GM19328 (cell line): ENCODE measurements at regions not wholly inside any gene's neighbourhood (a gene's known extent, or its start where the extent isn't known, plus 50 kb on each side); places are given as distances from the start of the nearest gene placed in this dataset.

ENCODE experiments used
- ATAC-seq: cut with Tn5 transposase; IDR thresholded peaks from one replicate; pipeline ENCODE4 v1.9.1; 2021; ENCODE audit warnings: mild to moderate bottlenecking, moderate library complexity; ENCODE audit not compliant: unreplicated experiment

DNA sequence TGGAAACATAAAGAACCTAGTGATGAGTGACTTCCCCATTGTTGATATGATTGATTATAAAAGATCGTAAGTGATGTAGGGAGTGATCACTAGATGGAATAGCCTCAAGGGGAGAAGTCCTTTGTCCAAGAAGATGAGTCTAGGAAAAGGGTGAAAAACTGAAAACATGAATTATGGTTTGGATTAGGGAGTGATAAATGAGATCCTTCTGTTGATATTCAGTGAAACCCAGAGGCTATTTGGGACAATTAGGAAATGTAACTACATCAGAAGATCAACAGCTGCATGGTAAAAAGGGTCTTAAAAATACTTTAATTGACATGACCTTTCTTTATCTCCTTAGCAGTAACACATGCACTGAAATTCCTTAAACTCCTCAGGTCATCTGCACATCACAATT is 124.0 kb upstream of the UNC5C start:
- no peak for ATAC-seq

DNA sequence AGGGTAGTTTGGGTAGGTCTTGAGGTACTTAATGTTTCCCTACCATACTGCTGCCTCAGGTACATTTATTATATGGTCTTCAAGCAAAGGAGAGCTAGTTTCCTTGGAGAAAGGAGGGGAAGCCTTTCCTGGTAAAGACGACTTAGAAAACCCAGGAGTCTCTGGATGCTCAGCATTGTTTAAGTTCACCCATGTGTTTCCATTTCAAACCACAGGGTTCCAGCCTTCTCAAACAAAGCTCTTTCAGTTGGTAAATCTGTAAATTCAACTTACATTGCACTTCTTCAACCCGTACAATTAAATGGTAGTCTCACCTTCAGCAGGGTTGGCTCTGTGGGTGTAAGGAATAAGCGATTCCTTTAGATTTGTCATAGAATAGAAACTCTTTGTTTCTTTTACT is 111.9 kb upstream of the UNC5C start:
- no peak for ATAC-seq

DNA sequence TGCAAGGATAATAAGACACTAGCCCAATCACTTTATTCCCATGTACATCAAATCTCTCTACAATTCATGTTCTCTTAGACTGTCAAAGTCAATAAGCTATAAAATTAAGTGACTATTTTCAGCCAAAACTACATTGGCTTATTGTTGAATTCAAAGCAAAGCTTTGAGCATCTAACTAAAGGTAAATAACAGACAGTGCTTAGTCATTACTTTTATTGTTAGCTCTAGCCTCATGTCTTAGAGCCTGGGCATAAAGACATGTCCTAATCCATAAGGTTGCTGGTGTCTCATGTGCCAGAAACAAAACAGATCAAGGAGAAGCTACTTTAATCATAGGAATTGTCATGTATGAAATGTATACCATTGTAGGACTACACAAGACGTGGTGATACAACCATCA is 103.1 kb upstream of the UNC5C start:
- ATAC-seq: no peak

DNA sequence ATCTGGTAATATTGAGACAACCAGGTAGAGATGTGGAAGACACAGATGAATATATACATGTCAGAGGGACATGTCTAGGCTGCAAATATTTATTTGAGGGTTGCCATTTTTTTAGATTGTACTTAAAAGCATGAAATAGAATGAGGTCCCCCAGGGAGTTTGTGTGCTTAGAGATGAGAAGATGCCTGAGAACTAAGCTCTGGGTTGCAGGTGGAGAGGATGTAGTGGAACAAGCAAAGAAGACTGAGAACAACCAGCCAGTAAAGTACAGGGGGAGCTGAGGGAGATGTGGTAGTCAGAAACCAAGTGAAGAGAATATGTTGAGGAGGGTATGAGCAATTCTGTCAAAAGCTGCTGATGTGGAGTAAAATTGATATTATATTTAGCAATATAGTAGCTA is 95.6 kb upstream of the UNC5C start:
- no peak for ATAC-seq

DNA sequence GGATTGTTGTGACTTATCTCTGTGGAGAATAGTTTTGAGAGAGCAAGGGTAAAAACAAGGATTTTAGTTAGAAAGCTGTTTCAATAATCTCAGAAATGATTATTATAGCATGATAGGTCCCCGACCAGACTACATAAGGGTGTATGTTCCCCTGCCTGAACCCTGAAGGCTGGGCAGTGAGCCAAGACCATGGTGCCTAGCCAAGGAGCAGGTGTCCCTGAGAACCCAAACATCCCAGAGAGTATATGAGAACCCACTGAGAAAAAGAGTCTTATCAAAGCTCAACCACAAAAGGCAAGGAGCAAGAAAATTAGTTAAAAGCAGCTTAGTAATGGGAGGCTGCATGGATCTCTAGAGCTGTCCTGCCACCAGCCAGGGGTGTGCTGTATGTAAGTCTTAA is 94.9 kb upstream of the UNC5C start:
- no peak for ATAC-seq

DNA sequence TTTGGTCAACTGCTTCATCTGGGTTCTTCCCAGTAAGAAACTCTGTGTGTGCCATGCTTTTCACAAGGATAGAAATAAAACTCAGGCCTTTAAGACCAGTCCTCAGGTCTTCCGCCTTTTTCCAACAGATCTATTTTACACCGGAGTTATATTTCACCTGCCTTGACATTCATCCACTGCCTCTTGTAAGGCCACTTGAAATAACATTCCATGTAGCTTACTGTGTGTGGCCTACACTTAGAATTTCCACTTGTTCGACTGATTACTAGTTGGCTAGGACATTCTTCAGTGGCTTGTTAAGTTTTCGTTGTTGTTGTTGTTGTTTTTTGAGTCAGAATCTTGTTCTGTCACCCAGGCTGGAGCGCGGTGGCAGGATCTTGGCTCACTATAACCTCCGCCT is 92.8 kb upstream of the UNC5C start:
- no peak for ATAC-seq

DNA sequence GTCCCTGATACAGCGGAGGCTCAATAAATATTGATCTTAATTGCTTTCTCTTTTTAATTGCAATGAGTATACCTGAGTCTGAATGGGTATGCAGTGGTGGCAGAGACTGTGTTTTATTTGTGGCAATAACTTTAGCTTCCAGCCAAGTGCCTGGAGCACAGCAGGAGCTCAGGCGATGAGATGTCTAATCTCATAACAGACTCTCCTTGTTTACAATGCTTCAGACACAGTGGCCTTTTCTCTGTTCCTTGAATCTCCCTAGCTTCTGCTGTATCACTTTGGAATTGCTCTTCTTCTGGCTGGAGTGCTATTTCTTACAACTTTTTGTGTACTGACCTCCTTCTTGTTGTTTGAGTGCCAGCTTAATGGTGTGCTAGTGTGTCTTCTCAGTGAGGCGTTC is 91.5 kb upstream of the UNC5C start:
- ATAC-seq: no peak

DNA sequence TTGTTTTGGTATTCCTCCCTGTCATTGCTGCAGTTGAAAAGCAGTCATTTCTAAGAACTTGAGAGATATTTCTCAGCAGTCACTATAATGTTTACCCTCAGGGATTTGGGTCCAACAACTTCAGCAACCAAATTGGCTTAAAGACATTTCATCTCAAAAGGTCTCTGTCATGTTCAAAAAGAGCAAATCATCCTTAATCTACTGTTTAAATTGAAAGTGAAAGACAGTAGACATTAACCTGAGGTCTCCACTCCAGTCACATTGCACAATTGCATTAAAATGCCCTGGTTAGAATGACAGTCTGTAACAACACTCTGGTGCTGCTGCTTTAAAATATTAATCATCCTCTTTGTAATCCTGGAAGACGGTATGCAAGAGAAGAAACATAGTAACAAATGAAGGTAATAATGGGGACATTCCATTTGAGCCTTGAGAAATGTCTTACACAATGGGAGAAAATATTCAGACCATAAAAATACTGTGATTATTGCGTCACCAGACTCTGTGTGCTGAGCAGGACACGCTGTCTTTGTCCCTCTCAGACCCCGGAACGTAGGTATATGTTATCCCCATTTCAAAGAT is 90.2 kb upstream of the UNC5C start:
- no peak for ATAC-seq

DNA sequence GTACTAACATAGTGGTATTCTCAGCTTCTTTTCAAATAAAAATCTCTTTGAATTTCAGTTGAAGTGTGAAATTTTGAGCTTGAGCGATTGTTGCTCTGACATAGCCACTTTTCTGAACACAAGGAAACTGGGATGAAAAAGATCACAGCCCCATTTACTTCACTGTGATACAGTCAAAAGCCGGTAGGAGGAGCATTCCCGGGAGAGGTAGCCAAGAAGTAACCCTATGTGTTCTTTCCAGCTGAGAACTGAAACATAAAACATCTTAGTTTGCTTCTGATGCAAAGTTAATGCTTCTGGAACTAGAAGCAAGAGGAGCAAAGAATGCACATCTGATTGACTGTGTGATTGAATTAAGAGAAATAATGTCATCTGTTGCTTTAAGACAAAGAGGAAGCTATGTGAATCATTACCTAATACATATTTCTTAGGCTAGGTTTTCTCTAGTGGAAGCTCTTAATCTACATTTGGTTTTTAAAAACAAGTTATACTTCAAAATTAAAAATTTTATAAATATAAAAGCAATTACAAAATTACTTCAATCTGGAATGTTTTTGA is 88.3 kb upstream of the UNC5C start:
- no peak for ATAC-seq

DNA sequence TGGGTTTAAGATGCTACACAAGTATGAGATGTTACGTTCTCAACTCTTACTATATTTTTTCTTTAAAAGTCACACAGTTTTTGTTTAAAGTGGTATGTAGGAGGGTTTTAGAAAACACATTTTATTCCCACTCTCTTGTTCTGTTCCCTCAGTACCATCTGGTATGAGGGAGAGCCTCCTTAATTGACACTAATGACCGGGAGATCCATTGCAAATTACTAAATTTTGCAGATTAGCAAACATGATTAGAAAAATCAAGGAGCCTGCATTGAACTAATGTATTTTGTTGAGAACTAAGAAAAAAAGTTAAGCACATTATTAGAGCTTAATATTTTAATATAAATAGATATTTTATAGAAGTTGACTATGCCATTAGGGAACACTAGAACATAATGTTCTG is 87.3 kb upstream of the UNC5C start:
- ATAC-seq: no peak

DNA sequence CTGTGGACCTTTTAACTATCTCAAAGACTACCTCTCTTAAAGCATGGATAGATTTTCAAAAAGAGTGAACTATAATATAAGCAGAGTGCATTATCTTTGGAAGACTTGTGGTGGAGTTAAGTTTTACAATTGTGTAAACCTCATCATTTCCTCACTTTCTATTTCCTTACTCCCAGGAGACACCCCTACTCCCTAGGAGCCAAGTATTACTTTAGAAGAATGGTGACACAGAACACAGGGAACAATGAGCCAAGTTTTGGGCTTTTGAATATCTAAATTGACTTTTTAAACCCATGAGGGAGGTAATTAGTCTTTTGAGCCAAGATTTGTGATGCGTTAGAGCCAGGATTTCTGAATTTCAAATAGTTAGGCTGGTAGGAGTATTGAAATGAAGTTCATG is 78.9 kb upstream of the UNC5C start:
- no peak for ATAC-seq

DNA sequence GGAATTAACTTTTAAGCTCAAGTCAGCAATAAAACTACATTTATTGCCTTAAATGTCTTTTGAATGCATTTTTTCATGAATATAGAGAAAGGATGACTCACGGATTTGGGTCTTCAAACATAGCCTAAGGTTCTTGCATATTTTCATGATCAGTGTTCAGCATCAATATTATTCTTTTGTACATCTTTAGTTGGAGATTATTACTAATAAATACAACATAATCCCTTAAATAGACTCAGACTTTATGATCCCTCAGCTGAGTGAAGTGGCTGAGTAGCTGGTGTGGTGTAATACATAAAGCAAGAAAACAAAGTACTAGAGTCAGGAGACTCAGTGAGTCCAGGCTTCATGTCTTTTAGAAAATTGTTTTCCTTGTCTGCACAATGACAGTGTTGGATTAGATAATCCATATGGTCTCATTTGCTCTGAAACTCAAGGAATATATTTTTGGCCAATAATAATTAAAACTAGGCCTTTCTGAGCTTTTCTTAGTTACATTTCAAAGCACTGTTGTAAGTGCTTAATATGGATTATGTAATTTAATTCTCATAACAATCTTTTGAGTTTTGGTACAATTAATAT is 78.3 kb upstream of the UNC5C start:
- ATAC-seq: no peak

DNA sequence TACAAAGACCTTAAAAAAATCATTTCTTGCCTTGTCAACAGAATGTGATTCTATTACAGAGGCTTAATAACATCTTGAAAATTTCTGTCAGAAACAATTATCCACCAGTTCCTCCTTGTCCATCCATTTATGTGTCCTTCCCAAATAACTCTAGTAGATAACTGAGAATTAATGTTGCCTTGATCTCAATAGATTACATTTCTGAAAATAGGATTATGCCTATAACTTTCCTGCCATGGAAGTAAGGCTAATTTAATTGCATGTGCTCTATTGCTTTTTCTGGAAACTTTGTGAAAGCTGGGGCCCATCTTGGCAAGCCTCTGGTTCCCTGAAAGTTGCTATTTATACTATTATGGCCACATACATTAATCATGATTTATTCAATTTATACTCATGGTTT is 76.2 kb upstream of the UNC5C start:
- ATAC-seq: no peak

DNA sequence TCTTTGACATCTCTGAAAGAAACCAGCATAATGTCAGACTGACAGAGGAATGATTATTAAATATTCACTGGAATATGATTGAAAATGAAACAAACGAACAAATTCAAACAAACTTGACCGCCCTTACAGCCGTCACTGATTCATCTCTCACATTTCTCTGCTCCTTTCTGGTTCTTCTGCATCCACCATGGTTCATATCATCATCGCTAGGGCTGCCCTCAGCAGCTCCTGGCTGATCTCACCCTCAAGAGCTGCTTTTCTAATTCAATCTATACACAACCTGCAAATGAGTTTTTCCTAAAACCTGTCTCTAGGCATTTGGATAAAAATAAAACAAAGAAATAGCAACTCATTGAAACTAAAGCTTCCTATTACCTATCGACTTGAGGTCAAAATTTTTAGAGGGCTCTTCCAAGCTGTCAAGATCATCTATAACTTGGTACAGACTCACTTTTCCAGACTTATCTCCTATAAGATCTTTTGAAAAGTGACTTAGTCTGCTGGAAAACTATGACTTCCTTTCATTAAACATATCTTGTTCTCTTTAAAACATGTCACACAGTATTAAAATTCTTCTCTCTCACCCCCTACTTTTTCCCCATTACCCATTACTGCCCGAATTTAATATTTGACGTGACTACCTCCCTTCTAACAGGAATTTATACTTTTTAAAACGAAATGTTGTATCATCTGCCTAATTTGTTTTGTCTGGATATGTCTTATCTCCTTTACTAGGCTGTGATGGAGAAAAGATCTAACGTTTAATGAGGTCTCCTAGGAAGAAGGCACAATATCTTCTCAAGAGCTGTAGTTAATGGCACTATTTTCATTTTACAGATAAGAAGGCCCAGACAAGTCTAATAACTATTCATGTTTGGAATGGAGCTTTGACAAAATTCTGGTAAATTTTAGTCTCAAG is 71.0 kb upstream of the UNC5C start:
- no peak for ATAC-seq

DNA sequence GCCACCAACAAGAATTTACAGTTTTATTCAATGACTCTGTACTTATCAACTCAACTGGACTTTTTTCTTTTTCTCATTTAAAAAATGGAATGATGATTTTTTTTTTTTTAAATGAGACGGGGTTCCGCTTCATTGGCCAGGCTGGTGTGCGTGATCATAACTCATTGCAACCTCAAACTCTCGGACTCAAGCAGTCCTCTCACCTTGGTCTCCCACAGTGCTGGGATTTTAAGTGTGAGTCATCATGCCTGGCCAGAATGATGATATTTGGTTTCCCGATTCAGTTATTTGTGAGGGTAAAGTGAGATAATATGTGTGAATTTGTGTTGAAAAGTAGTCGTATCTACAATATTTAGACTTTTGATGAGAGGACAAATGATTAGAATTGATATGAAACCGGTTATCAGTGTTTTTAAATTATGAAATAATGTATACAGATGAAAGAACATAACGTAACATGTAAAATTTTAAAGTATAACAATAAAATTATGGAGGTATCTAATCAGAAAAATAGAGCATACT is 66.0 kb upstream of the UNC5C start:
- no peak for ATAC-seq

DNA sequence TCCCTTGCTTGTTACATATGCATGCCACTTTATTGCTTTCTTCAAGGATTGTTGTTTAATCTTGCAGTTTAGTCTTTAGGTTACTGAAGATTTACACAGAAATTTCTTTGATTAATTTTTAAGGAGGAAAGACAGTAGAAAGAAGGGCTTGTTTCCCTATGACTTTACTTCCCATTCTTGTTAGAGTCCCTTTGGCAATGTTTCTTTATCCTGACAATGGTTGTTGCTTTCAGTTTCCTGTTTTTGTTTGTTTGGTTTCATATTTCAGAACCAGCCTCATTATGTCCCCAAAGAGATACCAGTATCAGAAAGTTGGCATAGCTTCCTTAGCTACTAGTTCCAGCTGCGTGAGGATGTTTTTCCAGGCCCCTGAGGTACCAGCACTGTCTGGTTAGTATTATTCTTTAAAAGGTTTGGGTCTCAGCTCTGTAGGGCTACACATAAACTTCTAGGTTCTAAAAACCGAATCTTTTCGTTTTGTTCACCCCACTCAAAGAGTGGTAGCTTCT is 61.3 kb upstream of the UNC5C start:
- no peak for ATAC-seq

DNA sequence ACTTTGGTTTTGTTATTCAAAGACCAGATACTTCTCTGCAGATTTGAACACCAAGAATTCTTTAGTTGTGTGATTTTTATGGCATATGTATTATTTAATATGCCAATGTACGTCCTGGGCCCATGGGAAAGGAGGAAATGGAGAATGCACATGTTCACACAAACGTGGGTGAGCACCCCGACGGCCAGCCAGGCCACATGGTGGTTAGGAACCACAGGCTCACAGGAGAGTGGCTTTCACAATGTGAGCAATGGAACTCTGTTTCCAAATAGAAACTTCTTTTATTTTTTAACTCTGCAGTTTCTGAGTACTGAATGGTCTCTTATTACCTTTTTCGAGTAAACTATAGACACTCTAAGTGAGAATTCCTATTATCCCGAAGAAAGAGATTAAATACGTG is 58.0 kb upstream of the UNC5C start:
- ATAC-seq: no peak

DNA sequence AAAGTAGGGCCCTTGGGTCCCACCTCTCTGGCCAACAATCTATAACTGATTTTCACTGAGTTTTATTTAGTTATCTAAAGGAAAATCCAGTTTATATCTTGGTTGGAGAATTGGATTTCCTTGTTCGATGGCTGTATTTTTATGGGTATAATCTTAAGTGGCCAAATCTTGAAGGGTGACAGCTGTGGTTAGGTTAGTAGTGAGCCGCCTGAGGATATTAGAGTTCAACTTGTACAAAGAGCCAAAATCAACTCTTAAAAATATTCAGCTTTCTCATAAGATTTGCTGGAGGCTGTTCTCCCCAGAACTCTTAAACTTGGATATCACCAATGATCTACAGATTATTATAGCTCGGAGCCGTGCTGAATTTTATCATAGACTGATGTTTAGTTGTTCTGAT is 54.6 kb upstream of the UNC5C start:
- ATAC-seq: no peak

DNA sequence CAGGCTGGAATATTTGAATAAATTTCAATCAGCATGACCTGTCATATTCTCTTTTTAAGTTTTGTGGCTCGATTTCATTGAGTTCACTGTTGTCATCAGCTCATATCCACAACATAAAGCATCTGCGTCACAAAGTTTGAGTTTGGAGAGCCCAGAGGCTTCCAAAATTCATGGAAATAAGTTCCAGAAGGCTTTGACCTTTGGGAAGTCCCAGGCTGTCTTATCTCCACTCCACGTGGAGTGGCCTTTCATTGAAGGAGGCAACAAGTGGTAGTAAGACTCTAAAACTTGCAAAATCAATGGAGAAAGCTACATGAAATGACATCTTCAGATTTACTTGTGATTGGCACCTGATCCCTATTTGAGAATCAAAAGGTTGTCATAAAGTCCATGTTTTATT is 54.1 kb upstream of the UNC5C start:
- ATAC-seq: no peak

DNA sequence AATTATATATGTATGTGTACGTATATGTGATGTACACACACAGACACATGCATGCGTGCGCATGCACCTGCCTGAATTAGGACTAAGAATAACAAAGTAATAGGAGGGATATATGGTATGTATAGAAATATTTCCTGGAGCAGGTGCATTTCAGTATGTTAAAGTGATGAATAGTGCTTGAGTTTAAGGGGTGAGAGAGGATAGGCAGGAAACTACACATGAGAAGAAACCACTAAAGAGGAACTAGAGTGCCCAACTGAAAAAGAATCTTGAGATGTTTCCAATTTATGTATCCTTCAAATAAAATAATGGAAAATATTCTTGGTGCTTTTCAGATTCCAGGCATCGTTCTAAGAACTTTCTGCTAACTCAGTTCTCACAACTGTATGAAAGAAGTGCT is 52.6 kb upstream of the UNC5C start:
- ATAC-seq: no peak

DNA sequence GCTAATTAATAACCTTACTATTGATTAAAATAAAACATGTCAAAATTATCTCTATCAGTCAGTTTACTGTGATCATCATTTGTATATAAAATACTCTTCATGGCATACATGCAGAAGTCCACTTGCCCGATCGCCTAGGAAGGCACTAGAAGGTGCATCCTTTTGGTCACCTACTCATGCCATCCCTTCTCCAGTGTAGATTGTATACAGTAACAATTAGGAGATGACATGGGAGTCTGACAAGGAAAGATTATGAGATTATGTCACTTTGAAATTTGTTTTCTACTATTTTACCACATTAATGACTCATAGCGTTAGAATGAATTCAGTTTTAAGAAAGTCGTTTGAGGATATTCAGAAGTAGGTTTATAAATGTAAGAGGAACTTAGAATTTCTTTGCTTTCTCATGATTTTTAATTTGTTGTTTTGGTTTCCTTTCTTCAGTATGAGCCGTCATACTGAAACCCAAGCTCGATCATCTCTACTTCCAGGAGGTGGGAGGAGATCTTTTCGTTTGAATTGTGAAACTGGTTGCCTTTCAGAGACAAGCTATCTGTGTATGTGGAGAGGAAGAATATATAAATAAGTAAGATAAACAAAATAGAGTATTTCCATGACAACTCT is 51.1 kb upstream of the UNC5C start:
- peak; percentile 90 for ATAC-seq
